Lower leg skin (tissue), 3 donors: ENCODE measurements at regions not wholly inside any gene's neighbourhood (a gene's known extent, or its start where the extent isn't known, plus 50 kb on each side); places are given as distances from the start of the nearest gene placed in this dataset.

Experiments
- POLR2A ChIP-seq, 2 donors: fragments of 450-650 bp; IDR thresholded peaks; one replicate each; pipeline ENCODE4 v1.6.1; 2016 to 2017; ENCODE audit warnings: antibody characterized with exemption in 2 of 2, mild to moderate bottlenecking in 1 of 2, moderate library complexity in 1 of 2
- TF ChIP-seq, protein P1 (sequence below), 3 donors: fragments of 450-650 bp; IDR thresholded peaks; one replicate each; pipeline ENCODE4 v1.5.1; 2016; ENCODE audit warnings: antibody characterized with exemption in 3 of 3, mild to moderate bottlenecking in 3 of 3, moderate library complexity in 2 of 3

DNA sequence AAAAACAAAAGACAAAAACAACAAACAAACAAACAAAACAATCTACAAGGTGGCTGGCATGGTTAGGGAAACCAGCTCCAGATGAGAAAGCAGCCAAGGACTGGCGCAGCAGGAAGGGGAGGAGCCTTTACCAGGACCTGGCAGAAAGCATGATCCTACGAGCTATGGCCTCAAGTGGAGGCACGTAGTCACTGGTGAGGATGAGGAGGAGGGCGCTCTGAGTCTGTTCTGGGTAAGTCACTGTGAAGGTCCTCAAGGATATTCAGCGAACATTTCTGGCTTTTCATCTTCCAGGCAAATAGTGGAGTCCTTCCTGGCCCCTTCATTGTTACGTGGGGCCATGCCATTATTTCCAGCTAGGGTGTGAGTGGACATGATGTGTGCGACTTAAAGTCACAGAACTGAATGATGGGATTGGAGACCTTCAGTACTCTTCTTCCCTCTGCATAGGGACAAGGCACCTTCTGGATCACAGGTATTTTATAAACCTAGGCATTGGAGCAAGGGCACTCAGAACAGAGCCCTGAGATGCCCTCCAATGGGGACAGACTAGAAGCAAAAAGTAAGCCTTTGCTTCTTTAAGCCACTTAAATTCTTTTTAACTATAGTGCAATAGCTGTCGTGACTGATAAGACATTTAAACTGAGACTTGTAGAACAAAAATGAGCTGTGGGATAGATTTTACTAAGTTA, 771.3 kb downstream of the RAB28 start:
- TF ChIP-seq, protein P1, sequence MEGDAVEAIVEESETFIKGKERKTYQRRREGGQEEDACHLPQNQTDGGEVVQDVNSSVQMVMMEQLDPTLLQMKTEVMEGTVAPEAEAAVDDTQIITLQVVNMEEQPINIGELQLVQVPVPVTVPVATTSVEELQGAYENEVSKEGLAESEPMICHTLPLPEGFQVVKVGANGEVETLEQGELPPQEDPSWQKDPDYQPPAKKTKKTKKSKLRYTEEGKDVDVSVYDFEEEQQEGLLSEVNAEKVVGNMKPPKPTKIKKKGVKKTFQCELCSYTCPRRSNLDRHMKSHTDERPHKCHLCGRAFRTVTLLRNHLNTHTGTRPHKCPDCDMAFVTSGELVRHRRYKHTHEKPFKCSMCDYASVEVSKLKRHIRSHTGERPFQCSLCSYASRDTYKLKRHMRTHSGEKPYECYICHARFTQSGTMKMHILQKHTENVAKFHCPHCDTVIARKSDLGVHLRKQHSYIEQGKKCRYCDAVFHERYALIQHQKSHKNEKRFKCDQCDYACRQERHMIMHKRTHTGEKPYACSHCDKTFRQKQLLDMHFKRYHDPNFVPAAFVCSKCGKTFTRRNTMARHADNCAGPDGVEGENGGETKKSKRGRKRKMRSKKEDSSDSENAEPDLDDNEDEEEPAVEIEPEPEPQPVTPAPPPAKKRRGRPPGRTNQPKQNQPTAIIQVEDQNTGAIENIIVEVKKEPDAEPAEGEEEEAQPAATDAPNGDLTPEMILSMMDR (IDR thresholded peaks at IDR 0.05), result no peak
- TF ChIP-seq POLR2A (IDR thresholded peaks at IDR 0.05), result no peak
